ENCODE measurements at regions not wholly inside any gene's neighbourhood (a gene's known extent, or its start where the extent isn't known, plus 50 kb on each side); places are given as distances from the start of the nearest gene placed in this dataset.

- TF ChIP-seq, protein P1, sequence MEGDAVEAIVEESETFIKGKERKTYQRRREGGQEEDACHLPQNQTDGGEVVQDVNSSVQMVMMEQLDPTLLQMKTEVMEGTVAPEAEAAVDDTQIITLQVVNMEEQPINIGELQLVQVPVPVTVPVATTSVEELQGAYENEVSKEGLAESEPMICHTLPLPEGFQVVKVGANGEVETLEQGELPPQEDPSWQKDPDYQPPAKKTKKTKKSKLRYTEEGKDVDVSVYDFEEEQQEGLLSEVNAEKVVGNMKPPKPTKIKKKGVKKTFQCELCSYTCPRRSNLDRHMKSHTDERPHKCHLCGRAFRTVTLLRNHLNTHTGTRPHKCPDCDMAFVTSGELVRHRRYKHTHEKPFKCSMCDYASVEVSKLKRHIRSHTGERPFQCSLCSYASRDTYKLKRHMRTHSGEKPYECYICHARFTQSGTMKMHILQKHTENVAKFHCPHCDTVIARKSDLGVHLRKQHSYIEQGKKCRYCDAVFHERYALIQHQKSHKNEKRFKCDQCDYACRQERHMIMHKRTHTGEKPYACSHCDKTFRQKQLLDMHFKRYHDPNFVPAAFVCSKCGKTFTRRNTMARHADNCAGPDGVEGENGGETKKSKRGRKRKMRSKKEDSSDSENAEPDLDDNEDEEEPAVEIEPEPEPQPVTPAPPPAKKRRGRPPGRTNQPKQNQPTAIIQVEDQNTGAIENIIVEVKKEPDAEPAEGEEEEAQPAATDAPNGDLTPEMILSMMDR (conservative IDR thresholded peaks at IDR 0.05 in 1 of 2, IDR thresholded peaks at IDR 0.05 in 1 of 2; ENCODE audit: low read depth in 1 of 2, low read length in 2 of 2) = no peak
- TF ChIP-seq EZH2 (IDR thresholded peaks at IDR 0.05; ENCODE audit: low read length, missing control alignments) = no peak
Measured at GRCh38 chr6:27693766-27694546, 218.2 kb downstream of the OR2B2 start.
